ENCODE measurements at regions not wholly inside any gene's neighbourhood (a gene's known extent, or its start where the extent isn't known, plus 50 kb on each side); places are given as distances from the start of the nearest gene placed in this dataset.
"Not testable (repeated sequence)": the region's sequence is repeated elsewhere in the genome, so short reads cannot be mapped to it uniquely, and the experiment has no call there.

DNA sequence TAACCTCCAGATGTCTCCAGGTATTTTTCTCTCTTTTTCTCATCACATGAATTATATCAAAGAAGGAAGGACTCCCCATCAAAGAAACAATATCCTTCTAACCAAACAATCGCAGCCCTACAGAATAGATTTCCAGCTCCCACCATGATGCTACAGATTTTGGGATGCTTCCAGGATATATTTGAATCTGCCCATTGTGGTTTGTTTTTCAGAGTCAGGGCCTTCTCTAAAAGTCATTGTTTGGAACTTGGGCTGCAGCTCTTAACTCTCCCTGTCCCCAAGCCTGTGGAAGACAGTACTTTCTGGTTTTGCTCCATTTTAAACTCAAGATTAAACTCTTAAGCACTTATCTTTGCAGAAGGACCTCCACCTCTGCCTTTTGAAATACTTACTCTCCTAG lies 223.2 kb downstream of the PMAIP1 start:
- no peak for DNase-seq

DNA sequence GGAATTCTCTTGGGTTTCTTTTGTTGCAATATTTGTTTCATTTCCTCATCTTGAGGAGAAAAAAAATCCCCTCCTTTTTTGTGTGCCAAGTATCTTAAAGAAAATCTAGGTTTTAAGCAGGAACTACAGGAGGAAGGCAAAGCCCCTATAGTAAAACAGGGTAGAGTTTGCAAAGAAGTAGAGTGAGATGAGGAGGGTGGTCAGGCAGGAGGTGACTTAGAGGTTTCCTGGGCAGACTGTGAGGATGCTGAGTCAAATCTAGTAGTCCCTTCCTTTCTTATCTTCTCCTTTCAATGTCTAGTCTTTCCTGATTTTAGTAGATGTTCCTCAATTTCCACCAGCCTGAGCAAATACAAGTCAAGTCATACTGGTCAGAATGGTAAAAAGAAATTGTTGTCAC lies 222.5 kb downstream of the PMAIP1 start:
- no peak for DNase-seq

DNA sequence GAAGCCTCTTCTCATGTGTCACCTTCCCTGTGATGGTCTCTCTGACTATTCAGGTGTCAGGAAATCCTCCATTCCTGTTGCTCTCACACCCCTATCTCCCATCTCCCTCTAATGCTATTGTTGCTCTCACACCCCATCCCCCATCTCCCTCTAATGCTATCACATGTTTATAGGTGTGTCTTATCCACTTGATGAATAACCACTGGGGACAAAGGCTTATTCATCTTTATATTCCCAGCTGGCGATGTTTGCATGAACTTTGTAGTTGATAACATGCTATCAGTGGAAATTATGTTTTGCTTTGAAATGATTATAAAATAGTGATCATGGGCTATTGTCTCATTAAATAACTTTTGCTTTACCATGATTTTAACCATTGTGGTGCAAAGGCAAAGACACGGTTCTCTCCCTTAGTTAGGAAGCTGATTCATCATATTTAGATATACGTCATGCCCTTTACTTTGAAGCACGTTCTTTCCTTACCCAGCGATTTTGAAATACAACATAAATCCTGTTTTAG lies 220.5 kb downstream of the PMAIP1 start:
- DNase-seq, result no peak

DNA sequence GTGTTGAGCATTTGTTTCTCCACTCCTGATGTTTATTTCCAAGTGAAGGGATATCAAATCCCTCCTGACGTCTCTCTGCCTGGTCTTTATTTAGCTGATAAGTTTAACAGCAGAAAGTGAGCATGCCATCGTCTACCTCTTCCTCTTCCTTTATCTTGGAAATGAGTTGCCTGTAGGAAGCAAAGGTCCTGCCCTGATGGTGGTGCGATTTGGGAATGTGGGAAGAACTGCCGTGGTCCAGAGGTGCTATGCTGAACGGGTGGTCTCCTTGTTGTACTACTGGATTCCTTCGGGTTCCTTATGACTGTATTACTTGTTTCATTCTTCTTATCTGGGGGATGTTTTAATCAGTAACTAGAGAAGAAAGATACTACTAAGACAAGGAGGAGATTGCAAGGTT lies 217.5 kb downstream of the PMAIP1 start:
- DNase-seq, result no peak

DNA sequence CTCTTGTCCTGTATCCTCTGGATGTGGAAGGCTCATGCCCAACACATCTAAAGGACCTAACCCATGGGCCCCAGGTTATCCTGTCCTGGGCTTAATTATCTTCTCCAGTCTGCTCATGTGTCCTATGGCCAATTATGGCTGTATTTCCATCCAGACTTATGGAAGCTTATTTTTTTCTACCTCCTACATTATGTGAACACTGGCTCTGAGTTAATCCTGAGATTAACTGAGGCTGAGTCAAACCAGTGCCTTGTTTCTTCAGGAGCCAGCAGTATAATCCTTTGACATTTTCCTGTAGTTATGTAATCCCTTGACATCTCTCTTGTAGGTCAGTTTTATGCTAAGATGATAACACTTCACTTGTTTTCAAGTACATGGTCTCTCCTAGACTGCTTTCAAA lies 213.6 kb downstream of the PMAIP1 start:
- DNase-seq, result no peak

DNA sequence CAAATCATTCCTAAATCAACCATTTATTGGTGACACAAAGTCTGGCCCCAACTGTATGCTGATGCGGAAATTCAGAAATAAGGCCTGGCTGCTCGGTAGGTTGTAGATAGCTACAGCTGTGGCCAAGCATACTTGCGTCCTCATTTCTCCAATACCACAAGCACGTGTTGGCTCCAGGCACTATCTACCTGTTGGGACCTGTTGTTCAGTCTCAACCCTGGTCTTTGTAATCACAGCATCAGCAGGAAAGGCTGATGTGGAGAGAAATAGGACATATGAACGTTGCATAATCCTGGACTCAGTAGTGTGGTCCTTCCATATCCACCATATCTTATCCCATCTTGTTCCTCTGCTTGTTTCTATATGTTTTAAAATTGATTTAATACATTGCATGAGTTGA lies 212.6 kb downstream of the PMAIP1 start:
- DNase-seq, result no peak

DNA sequence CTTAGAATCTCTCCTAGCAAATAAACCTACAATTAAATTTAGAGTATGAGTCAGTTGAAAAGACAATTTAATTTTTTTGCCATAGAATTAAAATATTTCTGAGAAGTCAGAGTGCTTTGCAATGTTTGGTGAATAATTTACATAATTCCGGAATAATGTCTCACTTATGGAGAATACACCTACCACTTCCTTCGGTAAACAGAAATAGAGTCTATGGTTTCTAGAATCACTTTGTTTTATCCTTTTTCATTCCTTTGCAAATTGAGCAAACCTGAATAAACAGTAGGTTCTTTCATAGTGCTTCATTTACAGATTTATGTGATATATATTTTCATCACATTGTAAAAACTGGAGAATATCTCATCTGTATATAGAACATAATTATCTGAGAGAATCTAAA lies 211.7 kb downstream of the PMAIP1 start:
- DNase-seq, result no peak

DNA sequence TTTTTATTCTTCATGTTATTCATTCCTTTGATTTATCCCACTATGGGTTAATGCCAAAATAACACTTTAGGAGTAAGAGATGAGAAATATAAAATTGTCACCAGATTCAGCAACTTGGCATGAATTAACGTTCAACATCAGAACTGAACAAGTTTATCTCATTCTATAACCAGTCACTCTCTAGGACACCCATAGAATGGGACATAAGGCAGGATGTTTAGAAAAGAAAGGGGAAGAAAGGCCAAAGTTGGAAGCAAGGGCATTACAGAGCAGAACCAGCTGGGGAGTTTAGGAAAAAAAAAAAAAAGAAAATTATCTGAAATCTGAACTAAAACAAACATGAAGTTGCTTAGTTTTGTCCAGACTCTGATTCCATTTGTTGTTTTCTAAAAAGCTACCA lies 211.0 kb downstream of the PMAIP1 start:
- no peak for DNase-seq

DNA sequence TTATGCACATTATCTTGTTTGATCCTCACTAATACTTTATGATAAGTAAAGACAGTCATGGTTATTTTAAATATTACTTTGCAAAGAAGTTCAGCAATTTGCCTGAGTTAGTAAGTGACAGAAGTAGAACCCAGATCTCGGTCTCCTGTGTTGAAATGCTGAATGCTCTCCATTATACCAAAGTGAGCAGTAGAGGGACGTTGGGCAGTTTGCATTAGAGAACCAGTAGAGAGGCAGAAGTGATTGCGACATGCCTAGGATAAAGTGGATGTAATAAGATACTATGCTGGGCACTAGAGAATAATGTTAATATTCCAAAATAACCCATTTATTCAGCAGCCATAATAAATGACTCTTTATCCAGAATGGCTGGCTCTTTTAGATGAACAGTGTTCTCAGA lies 201.0 kb downstream of the PMAIP1 start:
- DNase-seq, result no peak

DNA sequence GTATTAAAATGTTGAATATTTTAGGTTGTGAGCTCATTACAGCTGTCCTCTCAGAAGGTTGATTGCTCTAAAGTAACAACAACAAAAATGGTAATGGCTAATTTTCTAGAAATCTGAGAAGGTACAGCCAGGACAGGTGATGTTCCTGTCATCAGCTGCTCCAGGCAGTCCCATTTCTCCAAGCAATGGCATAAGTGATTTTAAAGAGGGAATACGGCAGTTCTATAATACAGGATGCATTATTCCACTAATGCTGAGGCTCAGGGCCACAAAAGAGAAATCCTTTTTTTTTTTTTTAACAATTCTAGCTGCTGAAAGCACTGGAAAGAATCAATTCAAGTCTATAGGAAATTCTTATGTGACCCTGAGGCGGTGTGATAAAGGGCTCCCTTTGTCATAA lies 199.9 kb downstream of the PMAIP1 start:
- DNase-seq, result no peak

DNA sequence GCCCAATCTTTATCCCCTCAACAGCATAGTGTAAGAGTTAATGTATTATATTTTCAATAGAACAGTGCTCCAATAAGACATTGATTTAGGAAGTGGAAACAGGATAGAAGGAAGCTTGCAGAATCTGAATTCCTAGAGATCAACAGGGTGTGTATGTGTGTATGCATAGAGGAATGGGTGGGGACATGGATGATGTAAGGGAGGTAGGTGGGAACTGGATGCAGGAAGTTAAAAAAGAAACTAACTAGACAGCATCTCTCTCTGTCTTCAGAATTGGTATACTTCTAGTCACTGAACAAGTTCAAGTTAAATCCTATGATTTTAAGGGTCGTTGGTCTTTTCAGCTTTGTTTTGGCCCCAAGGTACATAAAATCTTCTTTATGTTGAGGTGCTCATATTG lies 196.6 kb downstream of the PMAIP1 start:
- DNase-seq, result no peak

DNA sequence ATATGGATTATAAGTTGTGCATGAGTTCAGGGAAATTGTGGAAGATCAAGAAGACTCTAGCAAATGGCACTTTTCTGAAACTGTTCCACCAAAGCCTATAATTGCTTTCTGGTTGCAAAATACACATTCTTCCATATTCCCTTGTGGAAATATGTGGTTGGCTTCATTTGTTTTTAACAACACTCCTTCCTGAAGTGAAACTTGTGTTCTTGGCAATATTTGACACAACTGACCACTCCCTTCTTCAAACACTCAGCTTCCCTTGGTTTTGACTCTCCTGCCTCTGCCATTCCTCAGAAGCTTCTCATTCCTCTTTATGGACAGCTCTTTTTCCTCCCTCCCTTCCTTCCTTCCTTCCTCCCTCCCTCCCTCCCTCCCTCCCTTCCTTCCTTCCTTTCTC lies 192.3 kb downstream of the PMAIP1 start:
- DNase-seq, result no peak

DNA sequence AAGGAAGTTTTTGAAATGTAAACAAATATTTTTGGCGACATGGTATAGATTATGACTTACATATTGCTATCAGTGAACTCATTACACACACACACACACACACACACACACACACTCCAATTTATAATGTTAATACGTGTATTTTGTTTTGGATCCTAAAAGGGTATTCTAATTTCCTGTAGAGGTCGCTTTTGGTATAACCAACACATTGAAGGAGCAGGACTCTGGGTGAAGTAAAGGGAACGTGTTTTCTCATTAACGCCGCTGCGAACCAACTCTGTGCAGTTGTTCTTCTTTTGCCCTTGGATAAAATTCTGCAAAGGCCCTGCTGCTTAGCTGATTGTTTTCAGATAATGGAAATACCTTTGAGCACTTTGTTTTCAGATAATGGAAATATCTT lies 190.4 kb downstream of the PMAIP1 start:
- no peak for DNase-seq

DNA sequence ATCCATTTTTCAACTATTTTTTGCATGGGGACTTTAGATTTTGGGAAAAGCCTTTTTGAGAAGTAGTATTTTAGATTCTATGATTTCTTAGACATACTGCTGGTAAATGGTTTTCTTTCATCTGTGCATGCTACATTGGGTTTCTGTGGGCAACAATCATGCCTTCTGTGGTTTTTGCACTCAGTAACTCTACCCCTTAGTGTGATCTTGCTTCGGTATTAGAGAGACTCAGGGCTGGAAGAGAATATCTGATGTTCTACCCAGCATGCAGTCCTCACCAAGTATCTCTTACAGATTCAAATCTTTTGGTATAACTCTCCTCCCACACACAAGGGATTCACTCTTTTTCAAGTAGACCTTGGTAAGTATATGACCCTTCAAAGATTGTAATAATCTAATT lies 183.0 kb downstream of the PMAIP1 start:
- no peak for DNase-seq

DNA sequence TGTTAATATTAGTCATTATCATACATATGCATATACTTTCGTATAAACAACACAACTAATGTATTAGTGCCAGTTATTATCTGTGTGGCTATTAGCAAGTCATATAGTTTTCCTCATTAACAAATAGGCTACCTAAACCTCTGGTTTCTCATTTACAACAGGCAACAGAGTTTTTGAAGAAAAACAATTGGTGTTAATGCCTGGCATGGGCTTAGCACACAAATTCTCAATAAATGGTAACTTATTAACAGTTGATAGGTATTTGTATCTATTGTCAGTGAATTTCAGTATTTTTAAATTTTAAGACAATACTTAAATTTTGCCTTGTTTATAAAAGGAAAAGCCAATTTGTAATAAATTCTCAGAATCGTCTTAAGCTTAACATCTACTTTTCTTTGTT lies 182.5 kb downstream of the PMAIP1 start:
- DNase-seq, result no peak

DNA sequence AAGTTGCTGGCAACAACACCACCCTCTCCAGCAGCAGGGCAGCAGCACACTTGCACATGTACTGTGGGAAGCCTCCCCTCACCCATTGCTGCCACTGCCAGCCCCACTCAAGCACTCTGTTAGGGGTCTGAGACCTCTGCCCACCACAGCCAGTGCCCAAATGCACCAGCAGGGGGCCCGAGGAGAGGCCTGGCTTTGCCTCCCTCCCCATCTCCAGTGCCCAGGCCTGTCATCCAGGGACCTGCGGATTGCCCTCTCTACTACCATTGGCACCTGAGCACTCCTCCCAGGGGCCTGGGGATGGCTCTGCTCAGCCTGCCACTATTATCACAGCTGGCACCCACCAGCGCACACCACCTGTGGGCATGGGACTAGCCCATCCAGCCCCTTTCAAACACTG lies 175.7 kb downstream of the PMAIP1 start:
- no peak for DNase-seq

DNA sequence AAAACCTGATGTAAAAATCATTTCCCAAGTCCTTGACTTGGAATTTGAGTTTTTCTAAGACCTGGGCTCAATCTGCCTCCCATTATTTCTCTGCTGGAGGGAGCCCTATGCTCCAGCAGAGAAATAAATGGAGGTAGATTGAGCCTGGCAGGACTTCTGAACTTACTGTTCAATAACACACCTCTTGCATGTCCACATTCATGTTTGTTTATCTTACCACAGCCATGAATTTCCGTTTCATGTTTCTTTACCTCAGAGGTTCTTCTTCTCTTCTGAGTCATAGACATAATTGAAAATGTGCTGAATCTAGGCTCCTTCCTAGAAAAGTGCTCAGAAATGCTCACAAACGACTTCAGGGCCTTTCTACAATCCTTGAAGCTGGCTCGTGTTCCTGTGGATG lies 170.8 kb downstream of the PMAIP1 start:
- DNase-seq, result no peak

DNA sequence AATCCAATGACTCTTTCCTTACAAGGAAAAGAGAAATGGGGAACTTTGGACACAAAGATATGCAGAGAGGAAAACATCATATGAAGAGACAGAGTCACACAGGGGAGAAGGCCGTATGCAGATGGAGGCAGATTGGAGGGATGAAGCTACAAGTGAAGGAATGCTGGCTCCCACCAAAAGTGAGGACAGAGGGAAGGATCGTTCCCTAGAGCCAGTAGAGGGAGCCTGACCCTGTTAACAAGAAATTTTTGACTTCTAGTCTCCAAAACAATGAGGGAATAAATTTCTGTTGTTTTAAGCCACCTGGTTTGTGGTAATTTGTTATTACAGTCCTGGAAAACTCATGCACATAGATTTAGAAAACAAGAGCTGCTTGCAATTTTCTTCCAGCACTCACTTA lies 169.3 kb downstream of the PMAIP1 start:
- DNase-seq, result no peak

DNA sequence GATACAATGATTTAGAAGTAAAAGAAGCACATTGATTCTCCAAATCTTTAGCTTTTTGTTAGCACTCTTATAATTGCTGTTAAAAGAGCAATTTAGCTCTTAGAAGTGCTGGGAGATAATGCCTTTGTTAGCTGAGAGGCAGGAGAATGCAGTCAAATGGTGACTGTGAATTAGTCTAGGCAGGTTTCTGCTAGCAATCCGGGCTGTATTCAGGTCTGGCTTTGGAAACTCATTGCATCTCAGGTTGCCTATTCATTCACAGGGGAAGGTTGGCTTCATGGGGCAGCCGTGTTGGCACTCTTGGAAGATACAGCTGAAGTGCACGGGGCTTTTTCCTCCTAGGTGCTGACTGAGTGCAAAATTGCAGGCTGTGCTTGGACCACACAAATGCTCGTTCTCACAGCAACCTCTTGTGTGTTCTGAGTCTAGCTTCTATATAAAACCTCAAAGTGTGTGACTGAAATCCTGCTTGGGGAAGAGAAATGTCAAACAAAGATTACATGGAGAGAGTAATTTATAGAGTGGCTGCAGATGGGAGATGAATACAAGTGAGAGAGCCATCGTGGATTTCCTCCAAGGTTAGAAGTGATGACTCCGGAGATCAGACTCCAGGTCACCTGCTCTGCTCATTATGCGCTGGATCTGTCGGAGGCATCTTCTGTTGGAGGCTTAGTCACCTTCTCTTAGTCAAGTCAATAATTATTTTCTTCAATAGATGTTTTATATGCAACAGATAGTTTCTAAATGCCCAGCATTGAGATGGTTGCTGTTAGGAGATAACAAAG lies 167.8 kb downstream of the PMAIP1 start:
- DNase-seq, result peak; percentile 65

DNA sequence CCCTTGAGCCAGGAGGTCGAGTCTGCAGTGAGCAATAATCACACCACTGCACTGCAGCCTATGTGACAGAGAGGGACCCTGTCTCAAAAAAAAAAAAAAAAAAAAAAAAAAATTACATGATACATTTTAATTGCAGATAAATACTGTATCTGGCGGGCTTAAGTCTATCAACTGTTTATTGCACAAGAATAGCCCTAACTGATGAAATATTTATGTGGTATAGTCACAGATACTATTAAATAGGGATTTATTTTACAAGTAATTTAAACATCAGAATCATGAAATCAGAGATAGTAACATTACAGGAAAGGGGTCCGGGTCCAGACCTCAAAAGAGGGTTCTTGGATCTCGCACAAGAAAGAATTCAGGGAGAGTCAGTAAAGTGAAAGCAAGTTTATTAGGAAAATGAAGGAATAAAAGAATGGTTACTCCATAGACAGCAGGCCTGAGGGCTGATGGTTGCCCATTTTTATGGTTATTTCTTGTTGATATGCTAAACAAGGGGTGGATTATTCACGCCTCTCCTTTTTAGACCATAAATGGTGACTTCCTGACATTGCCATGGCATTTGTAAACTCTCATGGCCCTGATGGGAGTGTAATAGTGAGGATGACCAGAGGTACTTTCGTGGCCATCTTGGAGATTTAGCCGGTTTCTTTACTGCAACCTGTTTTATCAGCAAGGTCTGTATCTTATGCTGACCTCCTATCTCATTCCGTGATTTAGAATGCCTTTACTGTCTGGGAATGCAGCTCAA lies 166.6 kb downstream of the PMAIP1 start:
- no peak for DNase-seq

DNA sequence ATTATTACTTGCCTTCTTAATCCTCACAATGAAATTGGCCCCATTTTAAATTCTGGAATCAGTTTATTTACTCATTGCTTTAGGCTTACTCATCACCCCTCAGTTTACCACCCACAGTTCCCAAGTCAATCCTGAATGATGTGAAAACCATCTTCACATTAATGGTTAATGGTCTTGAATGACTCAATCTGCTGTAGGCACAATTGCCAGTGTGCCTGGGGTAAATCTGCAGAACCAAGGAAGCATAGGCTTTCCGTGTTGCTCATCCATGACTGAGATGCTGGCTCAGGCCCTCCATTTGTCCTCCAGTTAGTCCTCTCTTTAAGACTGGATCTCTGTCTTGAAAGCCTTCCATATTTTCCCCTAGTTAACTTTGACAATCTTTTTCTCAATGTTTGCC lies 164.5 kb downstream of the PMAIP1 start:
- DNase-seq, result no peak

DNA sequence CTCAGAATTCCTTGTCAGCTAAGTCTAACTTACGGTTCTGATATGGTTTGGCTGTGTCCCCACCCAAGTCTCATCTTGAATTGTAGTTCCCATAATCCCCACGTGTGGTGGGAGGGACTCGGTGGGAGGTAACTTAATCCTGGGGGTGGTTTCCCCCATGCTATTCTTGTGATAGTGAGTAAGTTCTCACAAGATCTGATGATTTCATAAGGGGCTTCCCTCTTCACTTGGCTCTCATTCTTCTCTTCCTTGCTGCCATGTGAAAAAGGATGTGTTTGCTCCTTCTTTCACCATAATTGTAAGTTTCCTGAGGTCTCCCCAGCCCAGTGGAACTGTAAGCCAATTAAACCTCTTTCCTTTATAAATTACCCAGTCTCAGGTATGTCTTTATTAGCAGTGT lies 163.0 kb downstream of the PMAIP1 start:
- DNase-seq, result not testable (repeated sequence)

DNA sequence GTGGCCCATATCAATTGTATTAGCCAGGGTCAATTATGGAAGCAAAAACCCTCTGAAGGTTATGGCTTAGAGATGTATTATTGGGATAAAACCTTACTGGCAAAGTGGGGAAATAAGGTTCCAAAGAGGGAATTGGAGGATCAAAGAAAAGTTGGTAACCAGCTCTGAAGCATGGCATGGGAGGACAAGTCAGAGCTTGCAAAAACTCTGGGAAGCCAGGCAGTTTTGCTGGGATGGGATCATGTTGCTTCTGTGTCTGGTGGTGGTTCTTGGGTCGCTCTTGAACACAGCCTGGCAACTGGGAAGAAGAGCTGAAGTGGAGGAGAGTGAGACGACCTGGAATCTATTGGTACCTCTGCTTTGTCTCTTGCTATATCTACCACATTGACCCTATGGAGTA lies 162.6 kb downstream of the PMAIP1 start:
- DNase-seq, result no peak

DNA sequence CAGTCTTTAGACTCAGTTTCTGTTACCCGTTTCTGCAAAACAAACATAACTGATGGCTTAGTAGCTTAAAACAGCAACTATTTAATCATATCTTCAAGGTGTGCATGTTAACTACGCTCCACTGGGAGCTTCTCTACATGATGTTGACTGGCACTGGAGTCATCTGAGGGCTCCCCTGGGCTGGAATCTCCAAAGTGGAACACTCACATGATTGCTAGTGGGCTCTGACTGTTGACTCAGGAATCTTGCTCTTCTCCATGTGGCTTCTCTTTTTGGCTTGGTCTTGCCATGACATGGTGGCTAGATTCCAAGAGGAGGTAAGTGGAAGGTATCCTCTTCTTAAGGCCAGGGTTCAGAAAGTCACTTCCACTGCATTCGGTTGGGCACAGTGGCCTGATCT lies 160.8 kb downstream of the PMAIP1 start:
- no peak for DNase-seq

DNA sequence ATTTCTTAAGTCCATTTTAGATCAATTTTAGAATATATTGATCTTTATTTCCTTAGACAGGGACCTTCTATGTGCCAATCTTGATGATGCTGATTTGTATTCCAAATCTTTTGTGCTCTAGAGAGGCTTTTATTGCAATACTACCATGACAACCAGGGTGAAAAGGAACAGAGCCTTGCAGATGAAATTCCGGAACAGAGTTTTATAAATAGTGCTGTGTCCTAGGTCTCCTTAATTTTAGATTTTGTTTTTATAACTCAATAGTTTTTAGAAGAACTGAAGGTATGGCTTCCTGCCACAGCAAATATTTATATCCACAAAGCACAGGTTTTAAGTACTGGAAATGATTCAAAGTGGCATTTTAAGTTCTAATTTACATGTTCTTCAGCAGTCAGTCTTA lies 160.2 kb downstream of the PMAIP1 start:
- DNase-seq, result no peak

All from NCI-H1436 treated with DMSO at 0.1 percent for 48 hours (cell line).